Inflammatory macrophage treated with lipopolysaccharide for 4 hours (primary cell): ENCODE measurements at regions not wholly inside any gene's neighbourhood (a gene's known extent, or its start where the extent isn't known, plus 50 kb on each side); places are given as distances from the start of the nearest gene placed in this dataset.
"Not testable (repeated sequence)": the region's sequence is repeated elsewhere in the genome, so short reads cannot be mapped to it uniquely, and the experiment has no call there.

Source experiments
- DNase-seq: peaks from one replicate; pipeline ENCODE4 v3.0.0-alpha.2; 2020

GRCh38 chr18:8970843-8971242 is 131.7 kb upstream of the NDUFV2 start:
- no peak for DNase-seq

- DNase-seq: no peak
Measured at GRCh38 chr18:8972116-8972515, 130.4 kb upstream of the NDUFV2 start.

GRCh38 chr18:8974279-8974678 is 128.2 kb upstream of the NDUFV2 start:
- no peak for DNase-seq

- no peak for DNase-seq
Measured at GRCh38 chr18:8974696-8975095, 127.8 kb upstream of the NDUFV2 start.

GRCh38 chr18:8975624-8976023 is 126.9 kb upstream of the NDUFV2 start:
- no peak for DNase-seq

- DNase-seq: no peak
Measured at GRCh38 chr18:8976606-8977005, 125.9 kb upstream of the NDUFV2 start.

- no peak for DNase-seq
Measured at GRCh38 chr18:8977166-8977565, 125.3 kb upstream of the NDUFV2 start.

- DNase-seq: no peak
Measured at GRCh38 chr18:8977701-8978100, 124.8 kb upstream of the NDUFV2 start.

- DNase-seq: no peak
Measured at GRCh38 chr18:8978394-8978793, 124.1 kb upstream of the NDUFV2 start.

GRCh38 chr18:8979258-8979988 is 123.1 kb upstream of the NDUFV2 start:
- DNase-seq: peak; percentile 8

GRCh38 chr18:8980496-8980895 is 122.0 kb upstream of the NDUFV2 start:
- no peak for DNase-seq

- no peak for DNase-seq
Measured at GRCh38 chr18:8980918-8981317, 121.6 kb upstream of the NDUFV2 start.

GRCh38 chr18:8982416-8983183 is 119.9 kb upstream of the NDUFV2 start:
- peak; percentile 32 for DNase-seq

GRCh38 chr18:8983195-8983594 is 119.3 kb upstream of the NDUFV2 start:
- DNase-seq: no peak

- DNase-seq: no peak
Measured at GRCh38 chr18:8984131-8984721, 118.3 kb upstream of the NDUFV2 start.

GRCh38 chr18:8987241-8987640 is 115.3 kb upstream of the NDUFV2 start:
- DNase-seq: no peak

GRCh38 chr18:8988260-8988871 is 114.1 kb upstream of the NDUFV2 start:
- DNase-seq: peak; percentile 53

- peak; percentile 16 for DNase-seq
Measured at GRCh38 chr18:8989017-8989416, 113.5 kb upstream of the NDUFV2 start.

- no peak for DNase-seq
Measured at GRCh38 chr18:8989855-8990254, 112.6 kb upstream of the NDUFV2 start.

GRCh38 chr18:8990276-8991031 is 112.0 kb upstream of the NDUFV2 start:
- DNase-seq: no peak

GRCh38 chr18:8991155-8991554 is 111.3 kb upstream of the NDUFV2 start:
- DNase-seq: no peak

- DNase-seq: not testable (repeated sequence)
Measured at GRCh38 chr18:8992500-8992899, 110.0 kb upstream of the NDUFV2 start.

- no peak for DNase-seq
Measured at GRCh38 chr18:8994603-8995002, 107.9 kb upstream of the NDUFV2 start.
